GM19025 (cell line): ENCODE measurements at regions not wholly inside any gene's neighbourhood (a gene's known extent, or its start where the extent isn't known, plus 50 kb on each side); places are given as distances from the start of the nearest gene placed in this dataset.

Experiments used
- ATAC-seq: cut with Tn5 transposase; IDR thresholded peaks from one replicate; pipeline ENCODE4 v1.9.1; 2021; ENCODE audit warnings: mild to moderate bottlenecking, low read depth, moderate library complexity; ENCODE audit not compliant: unreplicated experiment

GRCh38 chr2:176747928-176748327 is 464.7 kb upstream of the HNRNPA3 start:
- ATAC-seq, result no peak

GRCh38 chr2:176748662-176749061 is 463.9 kb upstream of the HNRNPA3 start:
- ATAC-seq, result no peak

GRCh38 chr2:176751314-176752227 is 461.0 kb upstream of the HNRNPA3 start:
- ATAC-seq, result no peak

GRCh38 chr2:176752295-176752694 is 460.3 kb upstream of the HNRNPA3 start:
- ATAC-seq, result no peak

GRCh38 chr2:176753205-176753604 is 459.4 kb upstream of the HNRNPA3 start:
- ATAC-seq, result no peak

- no peak for ATAC-seq
These were observed 458.7 kb upstream of the HNRNPA3 start for GRCh38 chr2:176753752-176754474.

- ATAC-seq, result no peak
These were observed 457.0 kb upstream of the HNRNPA3 start for GRCh38 chr2:176755537-176756135.

- ATAC-seq, result no peak
These were observed 454.2 kb upstream of the HNRNPA3 start for GRCh38 chr2:176758426-176758825.

GRCh38 chr2:176760439-176760838 is 452.2 kb upstream of the HNRNPA3 start:
- no peak for ATAC-seq

- no peak for ATAC-seq
These were observed 449.5 kb upstream of the HNRNPA3 start for GRCh38 chr2:176763130-176763529.

- no peak for ATAC-seq
These were observed 448.7 kb upstream of the HNRNPA3 start for GRCh38 chr2:176763851-176764404.

- ATAC-seq, result no peak
These were observed 447.7 kb upstream of the HNRNPA3 start for GRCh38 chr2:176764921-176765320.

GRCh38 chr2:176766005-176766404 is 446.6 kb upstream of the HNRNPA3 start:
- no peak for ATAC-seq

GRCh38 chr2:176768185-176768584 is 444.4 kb upstream of the HNRNPA3 start:
- no peak for ATAC-seq

GRCh38 chr2:176769021-176769420 is 443.6 kb upstream of the HNRNPA3 start:
- ATAC-seq, result no peak

- no peak for ATAC-seq
These were observed 442.9 kb upstream of the HNRNPA3 start for GRCh38 chr2:176769499-176770370.

GRCh38 chr2:176772816-176773215 is 439.8 kb upstream of the HNRNPA3 start:
- ATAC-seq, result no peak

GRCh38 chr2:176774766-176775451 is 437.7 kb upstream of the HNRNPA3 start:
- no peak for ATAC-seq

GRCh38 chr2:176777262-176777661 is 435.3 kb upstream of the HNRNPA3 start:
- no peak for ATAC-seq
